ENCODE measurements at regions not wholly inside any gene's neighbourhood (a gene's known extent, or its start where the extent isn't known, plus 50 kb on each side); places are given as distances from the start of the nearest gene placed in this dataset.
"Not testable (repeated sequence)": the region's sequence is repeated elsewhere in the genome, so short reads cannot be mapped to it uniquely, and the experiment has no call there.

DNA sequence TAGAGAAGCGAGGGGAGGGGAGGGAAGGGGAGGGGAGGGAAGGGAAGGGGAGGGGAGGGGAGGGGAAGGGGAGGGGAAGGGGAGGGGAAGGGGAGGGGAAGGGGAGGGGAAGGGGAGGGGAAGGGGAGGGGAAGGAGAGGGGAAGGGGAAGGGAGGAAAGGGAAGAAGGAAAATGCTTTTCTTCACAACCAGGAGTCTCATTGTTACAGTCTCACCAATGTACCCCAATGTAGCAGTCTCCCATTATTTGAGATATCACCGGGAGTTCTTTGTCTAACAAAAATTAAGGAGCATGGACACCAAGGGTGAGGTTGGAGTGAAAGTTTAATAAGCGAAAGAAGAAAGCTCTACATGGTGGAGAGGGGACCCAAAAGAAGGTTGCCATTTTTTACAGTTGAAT lies 1148.0 kb upstream of the ACVR2A start:
- H3K9me3 Mint-ChIP-seq; H3K27me3 Mint-ChIP-seq; intact Hi-C loops (cut with micrococcal nuclease); DNase-seq; H3K36me3 Mint-ChIP-seq (ENCODE audit: low read depth); H3K27ac Mint-ChIP-seq; H3K4me3 Mint-ChIP-seq; H3K4me1 Mint-ChIP-seq: not testable (repeated sequence)

DNA sequence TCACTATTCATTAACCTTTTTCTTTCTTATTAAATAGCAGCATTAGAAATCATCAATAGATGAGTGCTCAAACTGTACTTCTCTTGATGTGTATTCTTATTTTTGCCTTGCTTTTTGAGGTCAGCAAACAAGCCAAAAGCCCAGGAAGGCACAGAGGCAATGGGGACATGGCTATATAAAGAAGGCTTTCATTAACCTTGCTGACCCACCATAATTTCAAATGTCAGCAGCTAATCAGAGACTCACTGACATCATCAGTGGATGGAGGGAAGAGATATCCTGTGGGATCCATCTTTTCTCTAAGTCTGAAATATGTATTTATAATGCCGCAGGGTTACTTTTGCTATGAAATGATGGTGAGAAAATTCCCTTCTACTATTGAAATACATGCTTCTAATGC lies 1162.8 kb upstream of the ACVR2A start:
- Mint-ChIP-seq H3K27me3 (no peaks in the 10 kb centered on the region), H3K27ac (no peak overlapping the region), H3K4me1 (no peaks in the 10 kb centered on the region), H3K4me3 (no peak overlapping the region), H3K36me3 (ENCODE audit: low read depth) (no peaks in the 10 kb centered on the region), H3K9me3 (no peaks in the 10 kb centered on the region)
- no peak for DNase-seq
- intact Hi-C loops (cut with micrococcal nuclease) = no loop called here

DNA sequence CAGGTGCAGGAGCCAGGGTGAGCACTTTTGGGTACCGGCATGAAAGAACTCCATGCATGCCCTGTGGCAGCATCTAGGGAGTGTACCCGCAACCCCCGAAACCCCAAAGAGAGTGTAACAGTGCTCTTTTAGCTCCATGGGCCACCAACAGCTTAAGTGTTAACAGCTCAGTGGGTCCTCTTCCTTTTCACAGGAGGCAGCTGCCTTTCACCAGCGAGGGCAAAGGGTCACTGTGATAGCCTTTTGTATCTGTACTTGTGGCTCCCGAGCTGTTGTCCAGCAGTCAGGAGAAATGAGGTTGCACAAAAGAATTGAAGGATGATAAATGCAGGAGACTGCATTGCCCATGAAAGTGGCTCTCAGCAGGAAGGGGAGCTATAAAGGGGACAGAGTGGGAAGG lies 1166.3 kb upstream of the ACVR2A start:
- Mint-ChIP-seq H3K27ac (no peak overlapping the region), H3K4me3 (no peak overlapping the region), H3K4me1 (no peaks in the 10 kb centered on the region), H3K27me3 (no peaks in the 10 kb centered on the region), H3K9me3 (no peaks in the 10 kb centered on the region), H3K36me3 (ENCODE audit: low read depth) (no peaks in the 10 kb centered on the region)
- intact Hi-C loops (cut with micrococcal nuclease) = no loop called here
- no peak for DNase-seq

DNA sequence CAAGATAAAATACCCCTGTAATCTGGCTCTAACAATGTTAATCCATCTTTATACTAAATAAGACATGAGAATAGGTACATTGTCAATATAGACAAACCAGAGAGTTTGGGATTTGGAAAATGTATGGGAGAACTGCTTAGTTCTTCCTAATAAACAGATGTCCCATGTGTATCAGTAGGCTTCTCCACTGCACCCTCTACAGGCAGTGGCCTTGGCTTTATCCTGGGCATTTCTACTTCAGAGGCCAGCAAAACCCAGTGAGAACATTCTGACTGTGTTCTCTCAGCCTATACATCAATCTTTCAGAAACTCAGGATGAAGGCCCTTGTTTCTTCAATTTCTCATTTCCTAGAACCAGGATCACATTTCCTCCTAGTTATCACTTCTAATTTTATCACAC lies 1167.5 kb upstream of the ACVR2A start:
- no peak for DNase-seq
- no peak overlapping the region for H3K27ac Mint-ChIP-seq
- H3K4me1 Mint-ChIP-seq = no peaks in the 10 kb centered on the region

DNA sequence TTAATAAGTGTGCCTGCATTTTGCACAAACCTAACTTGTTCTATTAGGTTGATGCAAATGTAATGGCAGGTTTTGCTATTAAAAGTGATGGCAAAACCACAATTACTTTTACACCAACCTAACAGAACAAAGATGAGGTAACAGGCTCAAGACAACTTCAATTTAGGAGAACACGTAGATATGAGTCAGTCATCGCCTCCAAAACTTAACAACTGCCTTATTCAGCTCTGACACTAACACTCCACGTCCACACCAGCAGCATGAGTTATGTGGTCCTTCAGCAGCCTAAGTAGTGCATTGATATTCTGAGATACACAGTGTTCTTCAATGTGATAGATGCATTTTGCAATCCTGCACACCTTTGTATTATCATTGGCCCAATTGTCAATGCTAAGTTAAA lies 1175.1 kb upstream of the ACVR2A start:
- H3K4me1 Mint-ChIP-seq = no peaks in the 10 kb centered on the region

More for the DNA sequence above, 1167.5 kb upstream of the ACVR2A start:
- Mint-ChIP-seq H3K27me3 (no peaks in the 10 kb centered on the region), H3K4me3 (no peak overlapping the region), H3K36me3 (ENCODE audit: low read depth) (no peaks in the 10 kb centered on the region), H3K9me3 (no peaks in the 10 kb centered on the region)
- intact Hi-C loops (cut with micrococcal nuclease) = no loop called here

DNA sequence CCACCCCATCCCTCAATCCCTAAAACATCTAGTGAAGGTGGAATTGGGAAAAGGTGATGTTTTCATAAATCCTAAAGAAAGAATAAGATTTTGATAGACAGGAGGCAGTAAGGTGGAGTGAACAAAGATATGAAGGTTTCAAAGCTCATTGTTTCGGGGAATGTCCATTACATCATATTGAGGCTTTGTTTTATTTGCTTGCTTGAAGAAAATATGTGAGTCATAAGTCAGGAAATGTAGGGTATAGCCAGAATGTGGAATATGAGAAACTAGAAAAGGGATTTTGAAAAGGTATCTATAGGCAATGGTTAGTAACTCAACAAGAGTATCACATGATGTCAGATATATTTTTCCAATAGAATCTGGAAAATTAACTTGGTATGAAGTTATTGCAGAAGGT lies 1178.5 kb upstream of the ACVR2A start:
- H3K4me3 Mint-ChIP-seq = no peak overlapping the region
- no peak for DNase-seq
- H3K27me3 Mint-ChIP-seq = no peaks in the 10 kb centered on the region
- no peaks in the 10 kb centered on the region for H3K4me1 Mint-ChIP-seq
- intact Hi-C loops (cut with micrococcal nuclease) = no loop called here
- H3K9me3 Mint-ChIP-seq = no peaks in the 10 kb centered on the region
- H3K27ac Mint-ChIP-seq = no peak overlapping the region
- no peaks in the 10 kb centered on the region for H3K36me3 Mint-ChIP-seq (ENCODE audit: low read depth)

More for the DNA sequence above, 1175.1 kb upstream of the ACVR2A start:
- no peak overlapping the region for H3K27ac Mint-ChIP-seq
- H3K27me3 Mint-ChIP-seq = no peaks in the 10 kb centered on the region
- H3K4me3 Mint-ChIP-seq = no peak overlapping the region
- intact Hi-C loops (cut with micrococcal nuclease) = no loop called here
- no peak for DNase-seq
- H3K36me3 Mint-ChIP-seq (ENCODE audit: low read depth) = no peaks in the 10 kb centered on the region
- H3K9me3 Mint-ChIP-seq = no peaks in the 10 kb centered on the region

DNA sequence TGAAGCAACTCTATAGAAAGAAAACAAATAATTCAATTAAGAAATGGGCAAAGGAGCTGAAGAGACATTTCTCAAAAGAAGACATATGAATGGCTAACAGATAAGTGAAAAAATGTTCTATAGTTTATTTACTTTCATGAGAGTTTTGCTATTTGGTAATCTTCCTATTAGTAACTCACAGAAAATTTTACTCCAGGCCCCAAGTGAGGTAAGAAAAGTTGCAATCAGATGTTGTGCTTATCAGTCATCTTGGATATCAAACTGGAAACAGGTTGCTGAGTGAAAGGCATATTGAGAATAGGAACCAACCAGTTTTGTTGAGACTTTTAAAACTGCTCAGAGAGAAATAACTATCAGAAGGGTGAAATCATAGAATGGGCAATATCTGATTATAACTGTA lies 1179.0 kb upstream of the ACVR2A start:
- DNase-seq = no peak
- Mint-ChIP-seq H3K27ac (no peak overlapping the region), H3K36me3 (ENCODE audit: low read depth) (no peaks in the 10 kb centered on the region), H3K4me3 (no peak overlapping the region), H3K9me3 (no peaks in the 10 kb centered on the region), H3K4me1 (no peaks in the 10 kb centered on the region), H3K27me3 (no peaks in the 10 kb centered on the region)
- intact Hi-C loops (cut with micrococcal nuclease) = no loop called here

DNA sequence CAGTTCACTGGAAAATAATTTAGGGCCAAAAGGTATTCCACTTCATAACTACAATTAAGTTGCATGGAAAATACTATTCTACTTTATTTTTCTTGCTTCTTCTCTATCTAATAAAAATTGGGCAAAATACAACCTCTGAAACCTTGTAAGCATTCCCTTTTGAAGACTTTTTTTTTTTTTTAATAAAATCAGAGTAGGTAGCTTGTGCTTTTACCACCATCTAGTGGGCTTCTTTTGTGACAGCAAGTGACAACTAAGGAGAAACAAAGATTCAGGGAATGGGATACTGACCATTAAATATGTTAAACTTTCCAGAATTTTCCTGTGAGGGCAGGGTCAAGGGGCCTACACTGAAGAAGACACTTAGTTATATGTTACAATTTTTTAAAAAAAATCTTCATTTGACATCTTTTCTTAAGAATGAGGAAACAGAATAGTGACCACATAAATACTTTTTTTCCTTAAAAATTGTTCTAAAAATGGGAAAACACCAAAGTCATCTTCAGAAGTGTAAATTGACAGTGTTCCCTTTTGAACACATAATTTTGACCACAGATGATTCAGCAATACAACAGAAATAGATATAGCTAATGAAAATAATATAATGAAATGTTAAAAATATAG lies 1183.2 kb upstream of the ACVR2A start:
- Mint-ChIP-seq H3K27me3 (no peaks in the 10 kb centered on the region), H3K36me3 (ENCODE audit: low read depth) (no peaks in the 10 kb centered on the region), H3K27ac (no peak overlapping the region), H3K4me1 (no peaks in the 10 kb centered on the region), H3K4me3 (no peak overlapping the region), H3K9me3 (no peaks in the 10 kb centered on the region)
- intact Hi-C loops (cut with micrococcal nuclease) = no loop called here
- no peak for DNase-seq

DNA sequence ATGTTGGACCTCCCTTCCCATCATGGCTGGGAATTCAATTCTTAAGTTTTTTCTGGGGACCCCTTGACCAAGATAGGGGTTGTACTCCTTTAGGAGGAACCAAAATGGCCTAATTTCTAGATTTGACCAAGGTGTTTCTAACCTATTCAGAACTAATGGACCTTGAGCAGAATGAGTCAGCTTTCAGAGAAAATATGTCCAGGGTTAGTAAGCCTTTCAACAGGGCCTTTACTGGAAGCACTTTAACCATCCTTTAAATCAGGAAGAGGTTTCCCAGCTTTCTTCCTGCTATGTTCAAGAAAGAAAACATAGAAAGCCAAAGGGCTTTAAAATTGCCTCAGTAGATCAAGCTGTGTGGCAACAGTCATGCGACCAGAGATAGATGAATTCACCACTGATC lies 1184.9 kb upstream of the ACVR2A start:
- H3K36me3 Mint-ChIP-seq (ENCODE audit: low read depth) = no peaks in the 10 kb centered on the region
- DNase-seq = no peak
- H3K4me1 Mint-ChIP-seq = no peaks in the 10 kb centered on the region
- no peaks in the 10 kb centered on the region for H3K27me3 Mint-ChIP-seq
- H3K9me3 Mint-ChIP-seq = no peaks in the 10 kb centered on the region
- H3K27ac Mint-ChIP-seq = no peak overlapping the region
- no peak overlapping the region for H3K4me3 Mint-ChIP-seq
- intact Hi-C loops (cut with micrococcal nuclease) = no loop called here

DNA sequence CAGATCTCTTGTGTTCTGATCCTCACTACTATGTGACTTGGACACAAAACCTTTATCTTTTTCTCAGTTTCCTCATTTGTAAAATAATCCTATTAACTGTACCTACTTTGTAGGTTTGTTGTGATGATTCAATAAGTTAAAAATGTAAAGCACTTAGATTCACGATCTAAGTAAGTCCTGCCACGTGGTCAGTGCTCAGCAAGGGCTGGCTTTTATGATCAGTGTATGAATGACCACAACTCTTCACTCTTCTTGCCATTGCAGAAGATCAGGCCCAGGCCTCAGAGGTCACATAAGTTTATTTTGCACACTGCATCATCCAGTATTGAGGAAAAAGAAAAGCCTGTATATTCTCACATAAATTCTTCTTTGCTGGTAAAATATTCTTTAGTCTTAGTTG lies 1192.5 kb upstream of the ACVR2A start:
- Mint-ChIP-seq H3K4me1 (no peaks in the 10 kb centered on the region), H3K9me3 (no peaks in the 10 kb centered on the region), H3K27me3 (no peaks in the 10 kb centered on the region), H3K27ac (no peak overlapping the region), H3K36me3 (ENCODE audit: low read depth) (no peaks in the 10 kb centered on the region), H3K4me3 (no peak overlapping the region)
- intact Hi-C loops (cut with micrococcal nuclease) = no loop called here
- no peak for DNase-seq

DNA sequence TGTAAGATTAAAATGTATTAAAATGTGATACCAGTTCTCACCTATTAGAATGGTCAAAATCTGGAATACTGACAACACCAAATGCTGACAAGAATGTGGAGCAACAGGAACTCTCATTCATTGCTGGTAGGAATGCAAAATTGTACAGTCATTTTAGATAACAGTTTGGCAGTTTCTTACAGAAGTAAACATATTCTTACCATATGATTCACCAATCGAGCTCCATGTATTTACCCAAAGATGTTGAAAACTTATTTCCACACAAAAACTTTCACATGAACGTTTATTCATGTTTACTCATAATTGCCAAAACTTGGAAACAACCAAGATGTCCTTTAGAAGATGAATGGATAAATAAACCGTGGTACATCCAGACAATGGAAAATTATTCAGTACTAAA lies 1193.5 kb upstream of the ACVR2A start:
- H3K4me1 Mint-ChIP-seq = no peaks in the 10 kb centered on the region
- DNase-seq = no peak
- H3K27me3 Mint-ChIP-seq = no peaks in the 10 kb centered on the region
- intact Hi-C loops (cut with micrococcal nuclease) = no loop called here
- H3K4me3 Mint-ChIP-seq = no peak overlapping the region
- no peak overlapping the region for H3K27ac Mint-ChIP-seq
- H3K36me3 Mint-ChIP-seq (ENCODE audit: low read depth) = no peaks in the 10 kb centered on the region
- H3K9me3 Mint-ChIP-seq = no peaks in the 10 kb centered on the region

DNA sequence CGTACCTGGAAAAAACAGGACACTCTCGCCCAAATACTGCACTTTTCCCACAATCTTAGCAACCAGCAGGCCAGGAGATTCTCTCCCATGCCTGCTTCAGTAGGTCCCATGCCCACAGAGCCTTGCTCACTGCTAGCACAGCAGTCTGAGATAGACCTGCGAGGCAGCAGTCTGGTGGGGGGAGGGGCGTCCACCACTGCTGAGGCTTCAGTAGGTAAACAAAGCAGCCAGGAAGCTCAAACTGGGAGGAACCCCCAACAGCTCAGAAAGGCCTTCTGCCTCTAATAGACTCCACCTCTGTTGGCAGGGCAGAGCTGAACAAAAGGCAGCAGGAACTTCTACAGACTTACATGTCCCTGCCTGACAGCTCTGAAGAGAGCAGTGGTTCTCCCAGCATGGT lies 1202.8 kb upstream of the ACVR2A start:
- no peaks in the 10 kb centered on the region for H3K27me3 Mint-ChIP-seq
- H3K4me1 Mint-ChIP-seq = no peaks in the 10 kb centered on the region
- no peak overlapping the region for H3K4me3 Mint-ChIP-seq
- intact Hi-C loops (cut with micrococcal nuclease) = no loop called here
- no peak overlapping the region for H3K27ac Mint-ChIP-seq
- no peak for DNase-seq
- no peaks in the 10 kb centered on the region for H3K36me3 Mint-ChIP-seq (ENCODE audit: low read depth)
- H3K9me3 Mint-ChIP-seq = no peaks in the 10 kb centered on the region

DNA sequence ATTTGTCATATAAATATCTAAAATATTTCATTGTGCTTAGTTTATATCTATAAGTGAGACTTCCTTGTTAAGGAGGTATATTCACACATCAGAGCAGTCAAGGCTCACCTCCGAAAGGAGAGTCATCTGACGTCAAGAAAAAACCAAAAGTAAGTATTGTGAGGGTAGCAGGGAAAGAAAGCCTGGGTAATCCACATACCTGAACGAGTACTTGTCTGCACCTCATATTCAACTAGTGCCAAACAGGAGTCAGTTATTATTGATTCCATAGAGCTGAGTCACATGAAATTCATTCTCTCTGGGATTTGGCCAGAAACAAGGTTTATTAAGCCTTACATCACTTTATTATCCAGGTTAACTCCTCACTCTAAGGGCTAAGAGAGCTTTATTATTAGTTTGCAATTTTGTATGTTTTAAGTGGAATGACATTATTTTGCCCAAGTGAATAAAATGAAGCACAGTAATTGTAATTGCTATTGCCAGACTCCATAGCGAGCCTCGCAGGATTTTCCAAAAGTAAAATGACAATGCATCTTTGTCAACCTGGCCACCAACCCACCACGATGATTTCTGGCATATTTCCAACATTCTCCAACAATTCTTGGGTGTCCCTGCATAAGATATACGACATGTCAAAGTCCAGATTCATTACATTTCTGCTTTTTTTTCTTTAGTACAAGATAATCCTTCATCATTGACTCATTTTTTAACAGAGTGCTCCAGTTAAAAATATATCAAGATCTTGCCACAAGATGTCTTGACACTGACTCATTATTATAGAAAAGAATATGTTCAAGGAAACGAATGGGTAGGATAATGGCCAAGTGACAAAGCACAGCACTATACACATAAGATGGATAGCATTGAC lies 1210.4 kb upstream of the ACVR2A start:
- intact Hi-C loops (cut with micrococcal nuclease) = no loop called here
- no peaks in the 10 kb centered on the region for H3K4me1 Mint-ChIP-seq
- H3K36me3 Mint-ChIP-seq (ENCODE audit: low read depth) = no peaks in the 10 kb centered on the region
- no peak overlapping the region for H3K4me3 Mint-ChIP-seq
- no peak overlapping the region for H3K27ac Mint-ChIP-seq
- H3K9me3 Mint-ChIP-seq = no peaks in the 10 kb centered on the region
- no peak for DNase-seq
- H3K27me3 Mint-ChIP-seq = no peaks in the 10 kb centered on the region

DNA sequence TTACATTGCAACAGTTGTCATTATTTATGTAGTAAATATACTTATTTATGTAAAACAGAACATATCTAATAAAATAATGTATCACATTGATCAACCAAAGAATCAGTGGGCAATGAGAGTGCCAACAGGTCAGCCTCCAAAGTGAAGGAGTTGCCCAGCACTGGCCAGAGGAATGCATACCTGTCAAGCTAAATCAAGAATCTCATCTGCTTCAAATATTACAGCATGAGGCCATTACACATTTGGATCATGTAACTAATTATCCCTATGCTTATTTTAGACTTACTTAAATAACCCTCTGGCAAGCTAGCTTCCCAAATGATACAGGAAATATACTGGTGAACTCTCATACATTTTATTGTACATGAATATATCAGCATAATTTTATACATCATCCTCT lies 1211.7 kb upstream of the ACVR2A start:
- no peaks in the 10 kb centered on the region for H3K36me3 Mint-ChIP-seq (ENCODE audit: low read depth)
- intact Hi-C loops (cut with micrococcal nuclease) = no loop called here
- DNase-seq = no peak
- no peaks in the 10 kb centered on the region for H3K9me3 Mint-ChIP-seq
- no peak overlapping the region for H3K27ac Mint-ChIP-seq
- no peaks in the 10 kb centered on the region for H3K27me3 Mint-ChIP-seq
- H3K4me3 Mint-ChIP-seq = no peak overlapping the region
- no peaks in the 10 kb centered on the region for H3K4me1 Mint-ChIP-seq

DNA sequence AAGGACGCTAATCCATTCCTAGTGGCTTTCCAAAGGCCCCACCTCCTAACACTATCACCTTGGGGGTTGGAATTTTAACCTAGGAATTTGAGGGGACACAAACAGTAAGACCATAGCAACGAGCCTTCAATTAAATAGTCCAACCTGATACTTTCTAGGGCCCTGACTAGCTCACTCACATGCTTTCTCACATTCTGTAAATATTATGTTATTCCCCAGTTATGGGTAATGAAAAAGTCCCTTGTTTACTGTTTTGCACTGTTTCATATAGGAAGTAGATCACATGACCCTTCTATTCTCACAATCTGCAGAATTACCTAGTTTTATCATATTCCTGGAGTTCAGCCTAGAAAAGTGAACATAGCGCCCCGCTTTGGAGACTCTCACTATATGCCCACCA lies 1212.1 kb upstream of the ACVR2A start:
- no peak overlapping the region for H3K4me3 Mint-ChIP-seq
- H3K4me1 Mint-ChIP-seq = no peaks in the 10 kb centered on the region
- no peaks in the 10 kb centered on the region for H3K27me3 Mint-ChIP-seq
- DNase-seq = no peak
- no peak overlapping the region for H3K27ac Mint-ChIP-seq
- H3K36me3 Mint-ChIP-seq (ENCODE audit: low read depth) = no peaks in the 10 kb centered on the region
- intact Hi-C loops (cut with micrococcal nuclease) = no loop called here
- no peaks in the 10 kb centered on the region for H3K9me3 Mint-ChIP-seq
